Transverse colon (tissue), 4 donors: ENCODE measurements at regions not wholly inside any gene's neighbourhood (a gene's known extent, or its start where the extent isn't known, plus 50 kb on each side); places are given as distances from the start of the nearest gene placed in this dataset.
"Not testable (repeated sequence)": the region's sequence is repeated elsewhere in the genome, so short reads cannot be mapped to it uniquely, and the experiment has no call there.

Source experiments
- DNase-seq: peaks from one replicate; pipeline ENCODE4 v3.0.0-alpha.2; 2019
- H3K27ac ChIP-seq, 4 donors: fragments of 200-600 bp; sonication (generic); 2 replicates each; pipeline ENCODE4 v1.5.1; 2016 to 2018; ENCODE audit warnings: inconsistent platforms in 4 of 4
- H3K27me3 ChIP-seq: fragments of 200-600 bp; sonication (generic); 2 replicates; pipeline ENCODE4 v1.5.1; 2017; ENCODE audit warnings: inconsistent platforms
- H3K36me3 ChIP-seq, 4 donors: fragments of 200-600 bp; sonication (generic); 2 replicates each; pipeline ENCODE4 v1.5.1; 2017 to 2019; ENCODE audit warnings: inconsistent platforms in 4 of 4
- H3K4me1 ChIP-seq, 4 donors: fragments of 200-600 bp; sonication (generic); 2 replicates each; pipeline ENCODE4 v1.5.1; 2017 to 2020; ENCODE audit warnings: inconsistent platforms in 4 of 4
- H3K4me3 ChIP-seq, 4 donors: fragments of 200-600 bp; sonication (generic); 1 replicate in 1 of 4; 2 replicates in 3 of 4; pipeline versions ENCODE4 v1.5.1 to v1.6.1; 2017 to 2019; ENCODE audit warnings: inconsistent platforms in 4 of 4
- H3K9me3 ChIP-seq, 2 donors: fragments of 200-600 bp; sonication (generic); 2 replicates each; pipeline ENCODE4 v1.5.1; 2017 to 2019; ENCODE audit warnings: inconsistent platforms in 2 of 2
- CTCF ChIP-seq, 5 experiments: fragments of 200-600 bp in 3 of 5; fragments of 450-650 bp in 2 of 5; sonication (generic) in 3 of 5; IDR thresholded peaks; 1 replicate in 2 of 5; 2 replicates in 3 of 5; pipeline ENCODE4 v1.5.1; 2016 to 2017; ENCODE audit warnings: antibody characterized with exemption in 5 of 5, inconsistent platforms in 3 of 5, mild to moderate bottlenecking in 2 of 5, moderate library complexity in 1 of 5
- EP300 ChIP-seq: sonication (generic); formaldehyde crosslinking; IDR thresholded peaks from one replicate; pipeline ENCODE4 v1.6.1; 2017; ENCODE audit warnings: antibody characterized with exemption, low read depth
- POLR2A ChIP-seq: fragments of 450-650 bp; IDR thresholded peaks from one replicate; pipeline ENCODE4 v1.6.1; 2016; ENCODE audit warnings: antibody characterized with exemption, mild to moderate bottlenecking, moderate library complexity
- POLR2AphosphoS5 ChIP-seq, 3 donors: sonication (generic); formaldehyde crosslinking; IDR thresholded peaks; one replicate each; pipeline ENCODE4 v1.6.1; 2016; ENCODE audit warnings: antibody characterized with exemption in 3 of 3
- WGBS, 2 donors: methylation state at CpG; one replicate each; pipeline ENCODE4 v1.1.5; 2018; ENCODE audit warnings: low coverage in 1 of 2; 5-methylcytosine and 5-hydroxymethylcytosine counted together
- in situ Hi-C, 4 donors: fragments of 200-750 bp; cut with MboI; loops; one replicate each; pipeline versions ENCODE4 v1.15.0 to v1.15.1; 2017; ENCODE audit warnings: low sequenced_read_pairs in 3 of 4, low pct_ligation_motif_present in 1 of 4, low pct_unique_long_range_greater_than_20kb in 1 of 4
- intact Hi-C: fragments of 100-400 bp; cut with DNase I; formaldehyde crosslinking; loops from one replicate; pipeline ENCODE4 v1.15.1; 2023; ENCODE audit warnings: low total_unique reads

DNA sequence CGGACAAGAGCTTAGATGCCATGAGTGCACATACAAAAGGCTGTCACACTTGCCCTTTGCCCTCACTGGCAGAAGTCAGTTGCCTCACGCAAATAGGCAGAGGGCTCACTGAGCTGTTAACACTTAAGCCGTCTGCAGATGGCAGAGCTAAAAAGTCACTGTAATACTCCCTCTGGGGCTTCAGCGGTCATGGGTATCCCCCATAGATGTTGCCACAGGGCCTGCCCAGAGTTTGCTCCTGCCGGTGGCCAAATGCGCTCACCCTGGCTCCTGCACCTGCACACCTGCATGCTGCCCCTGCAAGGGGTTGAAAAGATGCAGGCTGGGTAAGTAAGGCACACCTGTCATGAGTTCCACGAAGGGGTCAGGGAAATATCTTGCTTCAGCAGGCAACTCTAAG is 741.5 kb downstream of the EDEM1 start:
- Histone ChIP-seq H3K27me3 (no peaks in the 10 kb centered on the region), H3K27ac (no peak overlapping the region), H3K4me1 (no peaks in the 10 kb centered on the region), H3K4me3 (no peak overlapping the region), H3K9me3 (no peaks in the 10 kb centered on the region), H3K36me3 (no peaks in the 10 kb centered on the region)
- TF ChIP-seq CTCF (IDR thresholded peaks at IDR 0.05) = no peak
- TF ChIP-seq EP300 = no peak
- no peak for TF ChIP-seq POLR2AphosphoS5 (IDR thresholded peaks at IDR 0.05)
- no peak for TF ChIP-seq POLR2A
- intact Hi-C loops (no loop called here), in situ Hi-C loops (no loop called here)
- DNase-seq = no peak
- WGBS, 2 donors = 77 to 90% methylated on average over 2 to 7 of the region's 7 CpGs

GRCh38 chr3:5944061-5944460 is 756.6 kb downstream of the EDEM1 start:
- H3K27me3 ChIP-seq, in situ Hi-C loops, H3K27ac ChIP-seq, intact Hi-C loops, DNase-seq, H3K4me1 ChIP-seq, H3K36me3 ChIP-seq, H3K9me3 ChIP-seq, H3K4me3 ChIP-seq: not testable (repeated sequence)
- whole genome bisulfite sequencing, 2 donors = 63% methylated on average over 4 of the region's 4 CpGs; no CpG with 5 or more reads in 1 of the 2 donors

- Histone ChIP-seq H3K36me3 (no peaks in the 10 kb centered on the region), H3K9me3 (no peaks in the 10 kb centered on the region), H3K4me1 (no peaks in the 10 kb centered on the region), H3K27ac (no peak overlapping the region), H3K27me3 (no peaks in the 10 kb centered on the region), H3K4me3 (no peak overlapping the region)
- WGBS, 2 donors = 88 to 90% methylated on average over 1 of the region's 1 CpG
- in situ Hi-C loops (no loop called here), intact Hi-C loops (no loop called here)
- no peak for TF ChIP-seq EP300
- TF ChIP-seq POLR2AphosphoS5 (IDR thresholded peaks at IDR 0.05) = no peak
- TF ChIP-seq POLR2A = no peak
- TF ChIP-seq CTCF (IDR thresholded peaks at IDR 0.05) = no peak
- no peak for DNase-seq
Measured at GRCh38 chr3:5948084-5948483, 760.6 kb downstream of the EDEM1 start.

DNA sequence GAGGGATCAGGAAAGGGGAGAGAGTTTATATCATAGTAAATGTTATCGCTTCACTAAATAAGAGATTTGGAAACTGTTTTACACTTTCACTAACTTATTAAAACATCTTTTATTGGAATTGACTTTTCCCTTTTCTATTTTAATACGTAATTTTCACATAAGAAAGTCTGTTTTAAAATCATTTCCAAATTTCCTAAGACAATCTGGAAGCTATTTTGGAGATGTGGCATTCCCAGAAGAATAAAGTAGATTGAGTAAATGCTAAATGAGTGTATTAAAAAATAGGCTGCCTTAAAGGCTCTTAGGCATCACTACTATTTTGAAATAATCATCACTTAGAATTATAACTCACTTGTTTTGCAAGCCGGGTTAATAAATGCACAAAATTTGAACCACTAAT is 763.5 kb downstream of the EDEM1 start:
- no peak overlapping the region for H3K4me3 ChIP-seq
- 87% methylated on average over 3 of the region's 3 CpGs for WGBS, 2 donors
- no peaks in the 10 kb centered on the region for H3K36me3 ChIP-seq
- intact Hi-C loops (no loop called here), in situ Hi-C loops (no loop called here)
- H3K27me3 ChIP-seq = no peaks in the 10 kb centered on the region
- DNase-seq = no peak
- TF ChIP-seq CTCF (IDR thresholded peaks at IDR 0.05) = no peak
- no peak for TF ChIP-seq EP300
- TF ChIP-seq POLR2A = no peak
- TF ChIP-seq POLR2AphosphoS5 (IDR thresholded peaks at IDR 0.05) = no peak
- no peaks in the 10 kb centered on the region for H3K4me1 ChIP-seq
- H3K9me3 ChIP-seq = no peaks in the 10 kb centered on the region
- H3K27ac ChIP-seq = no peak overlapping the region

GRCh38 chr3:5972586-5972985 is 785.1 kb downstream of the EDEM1 start:
- no peak for TF ChIP-seq CTCF (IDR thresholded peaks at IDR 0.05)
- TF ChIP-seq POLR2A = no peak
- no peak for TF ChIP-seq EP300
- no peak for TF ChIP-seq POLR2AphosphoS5 (IDR thresholded peaks at IDR 0.05)
- in situ Hi-C loops = no loop called here
- Histone ChIP-seq H3K36me3 (no peaks in the 10 kb centered on the region), H3K27ac (no peak overlapping the region), H3K27me3 (no peaks in the 10 kb centered on the region), H3K4me1 (no peaks in the 10 kb centered on the region), H3K4me3 (no peak overlapping the region), H3K9me3 (no peaks in the 10 kb centered on the region)
- intact Hi-C loops = no loop called here
- no peak for DNase-seq
- 59 to 78% methylated on average over 5 of the region's 5 CpGs for WGBS, 2 donors
